ENCODE measurements at regions not wholly inside any gene's neighbourhood (a gene's known extent, or its start where the extent isn't known, plus 50 kb on each side); places are given as distances from the start of the nearest gene placed in this dataset.

DNA sequence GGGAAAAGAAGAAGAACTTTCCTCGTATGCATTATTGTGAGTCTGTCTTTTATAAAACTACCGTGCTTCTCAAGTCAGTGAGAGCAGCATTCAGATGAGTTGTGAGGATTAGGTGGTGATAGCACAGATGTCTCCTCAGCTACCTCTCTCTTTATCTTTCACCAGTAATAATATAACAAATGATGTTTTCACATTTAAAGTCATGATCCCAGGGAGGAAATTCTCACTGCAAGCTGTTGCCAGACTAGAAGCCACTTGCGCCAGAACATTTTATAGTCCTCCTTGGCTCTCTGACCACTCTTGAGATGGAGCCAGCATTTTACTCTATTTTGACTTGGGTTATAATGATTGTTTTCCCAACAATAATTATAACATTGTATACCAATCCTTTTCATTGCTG lies 443.1 kb downstream of the AEBP2 start:
- no peak for FAIRE-seq

DNA sequence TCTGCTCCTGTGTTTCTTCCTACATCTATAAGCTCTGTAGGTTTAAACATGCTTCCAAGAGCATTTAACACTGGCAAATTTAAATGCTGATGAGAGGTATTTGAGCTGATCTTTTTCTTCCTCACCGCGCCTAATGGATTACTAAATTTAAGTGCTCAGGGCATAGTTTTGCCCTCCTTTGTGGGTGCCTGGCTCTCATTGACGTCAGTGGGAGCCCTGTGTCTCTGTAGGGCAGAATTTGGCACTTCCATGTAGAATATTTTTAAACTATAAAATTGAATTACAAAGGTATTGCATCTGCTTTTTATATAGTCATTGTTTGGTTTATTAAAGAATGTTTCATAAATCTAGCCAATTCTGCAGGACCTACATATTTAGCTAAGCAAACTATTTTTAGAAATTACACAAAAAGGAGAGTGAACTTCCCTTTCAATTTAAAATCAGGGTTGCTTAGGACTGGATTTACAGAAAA lies 444.8 kb downstream of the AEBP2 start:
- no peak for FAIRE-seq

GRCh38 chr12:19885093-19885812 lies 446.0 kb downstream of the AEBP2 start:
- FAIRE-seq: no peak

- FAIRE-seq: no peak
Observed at GRCh38 chr12:19886065-19886464, 446.8 kb downstream of the AEBP2 start.

DNA sequence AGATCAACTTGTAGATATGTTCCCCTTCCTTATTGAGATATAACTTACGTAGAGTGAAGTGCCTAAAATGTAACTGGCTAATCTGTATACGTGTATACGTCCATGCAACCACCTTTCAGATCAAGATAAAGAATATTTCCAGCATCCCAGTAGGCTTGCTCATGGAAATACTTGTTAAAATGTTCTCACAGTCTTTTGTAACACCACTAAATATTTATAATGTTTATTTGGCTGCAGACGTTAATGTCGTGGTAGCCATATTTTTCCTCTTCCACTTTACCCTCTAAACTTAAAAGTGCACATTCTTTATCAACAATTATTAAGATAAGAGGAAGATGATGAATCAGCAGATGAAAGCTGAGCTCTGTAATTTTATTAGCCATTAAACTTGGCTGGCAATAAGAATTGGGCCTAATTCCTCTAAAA lies 447.4 kb downstream of the AEBP2 start:
- FAIRE-seq: no peak

GRCh38 chr12:19890024-19890423 lies 450.7 kb downstream of the AEBP2 start:
- FAIRE-seq: no peak

DNA sequence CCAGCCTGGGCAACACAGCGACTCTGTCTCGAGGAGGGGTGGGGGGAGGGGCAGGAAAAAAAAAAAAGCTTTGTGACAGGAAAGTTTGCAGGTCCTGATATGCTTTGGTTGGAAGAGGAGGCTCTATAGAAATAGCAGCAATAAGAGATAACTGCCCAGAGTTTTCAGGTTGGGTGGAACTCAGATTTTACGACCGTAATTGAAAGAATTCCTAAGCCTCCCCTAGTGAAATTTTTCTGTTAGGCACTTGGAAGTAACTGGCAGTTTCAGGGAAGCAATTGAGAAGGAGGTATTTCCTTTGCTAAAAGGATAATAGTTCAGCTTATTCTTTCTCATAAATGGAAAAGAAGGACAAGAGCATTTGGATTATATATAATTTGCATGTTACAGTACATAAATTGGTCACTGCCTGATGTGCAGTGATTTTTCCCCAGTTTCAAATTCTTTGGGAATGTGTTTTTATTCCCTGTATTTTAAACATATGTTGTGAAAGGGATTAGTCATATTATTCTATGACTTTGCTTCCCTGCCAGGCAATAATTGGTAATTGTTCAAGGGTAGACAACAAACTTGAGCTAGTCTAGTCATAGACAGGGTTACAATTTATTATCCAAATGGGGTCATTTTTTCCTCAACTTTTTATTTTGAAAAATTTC lies 452.8 kb downstream of the AEBP2 start:
- FAIRE-seq: no peak

GRCh38 chr12:19893514-19893913 lies 454.2 kb downstream of the AEBP2 start:
- FAIRE-seq: no peak

DNA sequence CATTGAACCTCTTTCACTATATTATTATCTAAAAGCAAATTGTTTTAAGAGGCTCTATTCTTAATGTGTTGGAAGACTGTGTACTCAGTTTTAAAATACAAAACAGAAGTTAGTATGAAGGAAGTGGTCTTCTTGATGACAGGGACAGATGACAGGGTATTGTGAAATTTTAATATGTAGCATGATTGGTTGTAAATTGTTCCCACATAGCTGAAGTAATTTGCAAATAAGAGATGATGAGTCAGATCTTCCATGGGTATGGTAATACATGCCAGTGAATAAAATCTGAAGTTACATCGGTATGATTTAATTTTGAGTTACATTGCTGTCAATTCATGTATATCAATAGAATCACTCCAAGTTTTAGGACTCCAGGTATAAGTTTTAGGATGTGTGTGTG lies 454.8 kb downstream of the AEBP2 start:
- no peak for FAIRE-seq

GRCh38 chr12:19894803-19895202 lies 455.5 kb downstream of the AEBP2 start:
- no peak for FAIRE-seq

DNA sequence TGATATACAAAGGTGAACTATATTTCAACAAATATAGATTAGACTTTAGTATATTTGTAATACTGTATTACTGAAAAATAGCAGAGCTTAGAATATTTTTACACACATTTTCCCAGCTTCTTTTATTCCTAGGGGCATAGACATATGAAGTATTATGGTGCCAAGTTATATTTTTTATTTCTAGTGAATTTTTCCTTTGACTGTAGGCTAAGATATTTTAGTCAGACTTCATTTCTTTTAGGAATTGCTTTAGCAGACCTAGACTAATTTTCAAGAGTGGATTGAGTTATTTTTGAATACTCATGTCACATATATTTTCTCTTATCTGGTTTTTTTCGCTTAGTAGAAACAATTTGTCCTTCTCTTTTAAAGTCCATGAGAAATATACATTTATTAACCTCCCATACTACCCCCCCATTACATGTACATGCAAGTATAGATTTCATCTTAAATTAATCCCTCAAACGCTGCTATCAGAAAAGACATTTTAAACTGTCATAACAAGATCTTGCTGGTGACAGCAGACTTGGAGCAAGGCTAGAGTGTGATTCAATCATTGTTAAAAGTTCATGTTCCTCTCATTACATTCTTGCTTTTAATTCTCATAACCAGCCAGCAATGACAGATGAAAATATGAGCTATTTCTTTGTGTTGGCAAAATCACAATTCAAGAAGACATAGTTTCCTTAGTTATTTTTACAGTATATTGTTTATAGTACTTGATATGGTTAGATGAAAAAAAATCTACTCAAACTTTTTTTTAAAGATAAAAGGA lies 456.1 kb downstream of the AEBP2 start:
- no peak for FAIRE-seq

DNA sequence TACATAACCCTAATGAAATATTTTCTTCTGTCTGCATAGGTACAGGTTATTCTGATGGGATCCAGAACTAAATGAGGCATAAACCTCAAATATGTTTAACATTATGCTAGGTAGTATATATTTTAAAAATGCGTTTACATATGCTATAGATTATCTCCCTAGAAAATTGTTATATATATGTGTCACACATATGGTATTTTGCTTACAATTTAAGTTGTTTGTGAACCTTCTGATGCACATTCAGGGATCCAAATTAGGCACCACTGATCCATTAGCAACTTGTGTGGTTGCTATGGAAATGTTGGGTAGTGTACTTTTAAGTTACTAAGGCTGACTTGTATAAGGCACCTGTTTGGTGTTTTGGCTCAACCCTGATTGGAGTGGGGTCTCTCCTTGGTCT lies 456.7 kb downstream of the AEBP2 start:
- FAIRE-seq: no peak

DNA sequence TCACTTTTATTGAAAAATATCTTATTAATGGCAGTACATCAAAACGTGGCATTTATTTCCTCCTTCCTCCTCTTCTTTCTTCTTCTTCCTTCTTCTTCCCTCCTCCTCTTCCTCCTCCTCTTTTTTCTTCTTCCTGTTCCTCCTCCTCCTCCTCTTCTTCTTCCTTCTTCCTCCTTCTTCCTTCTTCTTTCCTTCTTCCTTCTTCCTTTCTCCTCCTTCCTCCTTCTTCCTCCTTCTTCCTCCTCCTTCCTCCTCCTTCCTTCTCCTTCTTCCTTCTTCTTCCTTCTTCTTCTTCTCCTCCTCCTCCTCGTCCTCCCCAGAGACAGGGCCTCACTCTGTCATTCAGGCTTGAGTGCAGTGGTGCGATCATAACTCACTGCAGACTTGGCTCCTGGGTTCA lies 457.2 kb downstream of the AEBP2 start:
- FAIRE-seq: no peak

DNA sequence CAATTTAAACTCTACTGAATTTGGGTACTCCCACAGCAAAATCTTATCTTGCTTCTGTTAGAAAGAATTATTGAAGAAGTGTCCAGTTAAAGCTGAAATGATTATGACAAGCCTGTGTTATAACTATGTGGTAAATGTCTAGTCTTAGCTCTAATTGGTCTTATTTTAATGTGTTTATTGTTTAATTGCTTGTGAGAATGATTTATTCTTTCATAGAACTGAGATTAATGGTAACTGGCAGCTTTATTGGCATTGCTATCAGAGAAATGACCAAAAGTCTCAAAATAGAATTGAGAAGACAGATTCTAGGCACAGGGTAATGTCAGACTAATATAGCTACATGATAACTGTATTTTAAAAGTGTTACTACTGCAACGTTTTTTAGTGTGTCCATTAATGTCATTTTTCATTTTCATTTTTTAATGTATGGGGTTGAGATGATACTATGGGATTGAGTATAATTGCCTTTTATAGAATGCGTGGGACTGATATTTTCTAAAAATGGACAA lies 458.7 kb downstream of the AEBP2 start:
- no peak for FAIRE-seq

DNA sequence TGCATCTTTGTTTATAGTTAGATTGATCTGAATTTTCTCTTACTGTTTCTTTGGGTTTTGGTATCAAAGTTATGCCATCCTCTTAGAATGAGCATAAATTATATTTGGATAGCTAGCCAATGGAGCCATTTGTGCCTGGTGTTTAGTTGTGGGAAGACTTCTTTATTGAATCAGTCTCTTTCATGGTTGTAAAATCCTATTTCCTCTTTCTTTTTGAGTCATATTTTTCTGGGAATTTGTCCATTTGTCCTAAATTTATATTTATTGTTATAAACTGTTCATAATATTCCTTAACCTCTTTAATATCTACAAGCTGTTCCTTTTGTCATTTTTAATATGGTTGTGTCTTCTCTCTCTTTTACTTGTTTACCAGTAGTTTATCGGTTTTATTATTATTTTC lies 462.5 kb downstream of the AEBP2 start:
- no peak for FAIRE-seq

DNA sequence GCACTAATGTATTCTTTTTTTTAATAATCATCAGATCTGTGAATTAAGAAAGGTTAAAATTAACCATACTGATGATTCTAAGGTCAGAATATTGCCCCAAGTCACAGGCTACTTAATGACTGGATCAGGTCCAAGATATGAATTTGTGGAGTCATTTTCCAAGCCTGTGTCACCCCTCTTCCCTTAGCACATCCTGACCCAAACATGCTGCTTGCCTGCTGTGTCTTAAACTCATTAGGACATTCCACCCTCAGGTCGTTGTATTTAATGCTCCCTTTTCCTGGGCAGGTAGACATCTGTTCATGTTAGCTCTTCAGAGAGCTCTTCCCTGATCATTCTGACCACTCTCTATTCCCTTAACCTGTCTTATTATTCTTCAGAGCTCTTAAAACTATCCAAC lies 463.5 kb upstream of the PDE3A start:
- no peak for FAIRE-seq

DNA sequence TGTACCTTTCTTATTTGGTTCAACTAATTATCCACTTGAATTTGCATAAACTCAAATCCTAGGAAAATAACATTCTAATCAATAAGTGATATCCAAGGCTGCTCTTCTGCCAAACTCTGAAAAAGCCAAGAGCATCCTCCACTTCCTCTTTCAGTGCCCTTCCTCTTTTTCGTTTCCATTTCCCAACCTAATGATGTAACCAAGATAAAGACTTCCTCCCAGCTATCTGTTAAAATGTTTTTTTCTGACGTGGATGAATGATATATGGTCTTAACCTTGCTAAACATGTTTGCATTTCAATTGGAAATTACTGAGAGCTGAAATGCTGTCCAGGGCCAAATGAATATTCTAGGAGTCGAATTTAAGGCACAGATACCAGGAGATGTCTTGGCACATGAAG lies 459.5 kb upstream of the PDE3A start:
- no peak for FAIRE-seq

- no peak for FAIRE-seq
Observed at GRCh38 chr12:19909418-19909817, 458.9 kb upstream of the PDE3A start.

GRCh38 chr12:19910681-19911080 lies 457.7 kb upstream of the PDE3A start:
- no peak for FAIRE-seq

- FAIRE-seq: no peak
Observed at GRCh38 chr12:19912991-19913390, 455.3 kb upstream of the PDE3A start.

- FAIRE-seq: no peak
Observed at GRCh38 chr12:19915392-19916195, 452.7 kb upstream of the PDE3A start.

DNA sequence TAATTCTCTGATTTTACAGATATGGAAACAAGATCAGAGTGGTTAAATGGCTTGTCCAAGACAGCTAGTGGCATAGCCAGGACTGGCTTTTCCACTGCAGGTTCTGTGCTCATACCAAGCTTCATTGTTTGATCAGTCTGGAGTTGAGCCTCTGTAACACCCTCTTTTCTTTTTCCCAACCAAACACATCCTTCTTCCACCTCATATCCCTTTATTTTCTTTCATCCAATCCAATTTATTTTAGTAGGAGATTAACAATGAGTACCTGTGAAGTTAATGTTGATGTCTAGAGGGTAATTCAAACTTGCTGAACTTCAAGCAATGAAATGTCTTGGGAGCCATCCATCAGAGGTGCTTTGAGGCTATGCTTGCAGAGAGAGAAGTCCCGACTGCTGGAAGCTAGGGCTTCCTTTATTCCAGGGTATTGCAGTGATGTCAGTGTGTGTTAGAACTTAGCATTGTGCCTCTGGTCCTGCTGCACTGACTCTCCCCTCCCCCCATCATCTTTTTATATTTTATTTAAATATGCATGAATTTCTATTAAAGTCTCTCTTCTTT lies 452.1 kb upstream of the PDE3A start:
- no peak for FAIRE-seq

Measured in colon (tissue), 2 donors.